ENCODE measurements at regions not wholly inside any gene's neighbourhood (a gene's known extent, or its start where the extent isn't known, plus 50 kb on each side); places are given as distances from the start of the nearest gene placed in this dataset.
"Not testable (repeated sequence)": the region's sequence is repeated elsewhere in the genome, so short reads cannot be mapped to it uniquely, and the experiment has no call there.

DNA sequence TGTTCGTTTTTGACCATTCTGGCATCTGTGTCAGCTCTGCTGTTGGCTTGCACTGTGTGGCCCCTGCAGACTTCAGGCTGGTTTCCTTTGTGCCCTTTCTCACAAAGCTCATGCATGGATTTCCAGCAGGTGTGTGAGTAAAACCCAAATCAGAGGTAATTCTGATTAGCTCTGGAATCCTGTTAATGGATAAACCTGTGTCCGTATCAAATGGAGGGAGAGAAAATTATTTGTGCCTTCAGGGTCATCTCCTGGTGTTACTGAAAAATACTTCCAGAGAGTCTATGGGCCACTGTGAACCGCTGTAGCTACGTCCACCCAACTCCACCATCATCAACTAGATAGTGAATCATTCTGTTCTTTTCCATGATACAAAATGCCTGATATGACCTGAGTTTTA lies 726.1 kb upstream of the TPTE start:
- H4K20me1 ChIP-seq (ENCODE audit: insufficient read depth, low read length); H3K4me1 ChIP-seq (ENCODE audit: control insufficient read depth in 1 of 2, insufficient read depth in 2 of 2, low read length in 2 of 2); H3K4me1 Mint-ChIP-seq; H3K27me3 Mint-ChIP-seq (ENCODE audit: low read depth in 3 of 3); H3K9ac ChIP-seq (ENCODE audit: insufficient read depth, low read length, poor library complexity, severe bottlenecking); H3K36me3 Mint-ChIP-seq; H3K27ac ChIP-seq (ENCODE audit: low read depth in 1 of 2, low read length in 2 of 2); H3K4me3 ChIP-seq (replicated peaks in 1 of 3; ENCODE audit: low read depth in 2 of 3, low read length in 3 of 3); DNase-seq; H3K79me2 ChIP-seq (ENCODE audit: insufficient read depth, low read length); H3K36me3 ChIP-seq (replicated peaks in 1 of 2; ENCODE audit: control insufficient read depth in 1 of 2, insufficient read depth in 2 of 2, low read length in 2 of 2); H3K4me2 ChIP-seq (replicated peaks; ENCODE audit: extremely low read depth, low read length, poor library complexity, severe bottlenecking); H3K27me3 ChIP-seq (ENCODE audit: control insufficient read depth in 2 of 2, insufficient read depth in 2 of 2, low read length in 2 of 2); H2AFZ ChIP-seq (ENCODE audit: insufficient read depth, low read depth, low read length, poor library complexity, severe bottlenecking); intact Hi-C loops (cut with micrococcal nuclease); H3K27ac Mint-ChIP-seq; H3K4me3 Mint-ChIP-seq: not testable (repeated sequence)
- H3K9me3 ChIP-seq (replicated peaks in 1 of 2; ENCODE audit: control insufficient read depth in 1 of 2, insufficient read depth in 1 of 2, low read length in 2 of 2): peaks cover 28 to 46% of the 10 kb centered on the region in 2 donors
- 69% methylated on average over 4 of the region's 4 CpGs for WGBS (ENCODE audit: insufficient coverage)
- peaks cover 13 to 29% (median 23%) of the 10 kb centered on the region in 7 donors for H3K9me3 Mint-ChIP-seq

DNA sequence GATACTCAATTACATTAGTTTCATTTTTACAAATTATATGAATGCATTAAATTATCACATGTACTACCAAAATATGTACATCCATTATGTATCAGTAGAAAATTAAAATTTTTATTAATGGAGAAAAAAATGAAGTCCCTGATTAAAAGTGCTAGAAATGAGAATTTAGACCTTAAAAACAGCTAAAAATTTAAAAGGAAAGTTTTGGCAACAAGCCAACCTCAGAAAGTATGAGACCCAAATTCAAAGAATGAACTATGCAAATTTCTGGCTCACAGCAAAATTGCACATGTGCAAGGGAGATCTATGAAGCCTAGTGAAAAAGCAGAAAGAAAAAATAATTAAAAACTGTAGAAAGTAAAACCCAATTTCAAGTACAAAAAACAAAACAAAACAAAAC lies 725.1 kb upstream of the TPTE start:
- H2AFZ ChIP-seq (ENCODE audit: insufficient read depth, low read depth, low read length, poor library complexity, severe bottlenecking); H3K4me1 Mint-ChIP-seq; H3K4me3 Mint-ChIP-seq; H3K27ac ChIP-seq (ENCODE audit: low read depth in 1 of 2, low read length in 2 of 2); H3K79me2 ChIP-seq (ENCODE audit: insufficient read depth, low read length); H3K36me3 ChIP-seq (replicated peaks in 1 of 2; ENCODE audit: control insufficient read depth in 1 of 2, insufficient read depth in 2 of 2, low read length in 2 of 2); H4K20me1 ChIP-seq (ENCODE audit: insufficient read depth, low read length); H3K27me3 Mint-ChIP-seq (ENCODE audit: low read depth in 3 of 3); H3K9ac ChIP-seq (ENCODE audit: insufficient read depth, low read length, poor library complexity, severe bottlenecking); intact Hi-C loops (cut with micrococcal nuclease); H3K4me3 ChIP-seq (replicated peaks in 1 of 3; ENCODE audit: low read depth in 2 of 3, low read length in 3 of 3); H3K27ac Mint-ChIP-seq; H3K36me3 Mint-ChIP-seq; DNase-seq; H3K4me1 ChIP-seq (ENCODE audit: control insufficient read depth in 1 of 2, insufficient read depth in 2 of 2, low read length in 2 of 2); H3K27me3 ChIP-seq (ENCODE audit: control insufficient read depth in 2 of 2, insufficient read depth in 2 of 2, low read length in 2 of 2); H3K4me2 ChIP-seq (replicated peaks; ENCODE audit: extremely low read depth, low read length, poor library complexity, severe bottlenecking): not testable (repeated sequence)
- peaks cover 21 to 36% of the 10 kb centered on the region in 2 donors for H3K9me3 ChIP-seq (replicated peaks in 1 of 2; ENCODE audit: control insufficient read depth in 1 of 2, insufficient read depth in 1 of 2, low read length in 2 of 2)
- peaks cover 12 to 32% (median 20%) of the 10 kb centered on the region in 7 donors for H3K9me3 Mint-ChIP-seq

DNA sequence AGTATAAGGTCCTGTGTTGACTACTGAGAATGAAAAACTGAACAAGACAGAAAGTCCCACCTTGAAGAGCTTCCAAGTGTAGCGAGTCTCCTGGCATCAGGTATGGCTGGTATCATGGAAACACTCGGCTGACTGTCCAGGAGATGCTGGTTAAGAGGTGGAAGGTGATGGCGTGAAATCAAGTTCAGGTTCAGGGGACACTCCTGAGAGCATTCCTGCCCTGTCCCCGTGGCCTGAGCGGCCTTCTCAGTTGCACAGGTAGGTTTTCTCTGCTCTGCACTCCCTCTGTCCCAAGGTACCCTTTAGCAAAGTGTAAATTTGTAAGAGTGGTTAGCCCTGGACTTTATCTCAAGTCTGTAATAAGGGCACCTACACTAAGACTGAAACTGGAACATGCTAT lies 713.7 kb upstream of the TPTE start:
- H3K4me1 ChIP-seq (ENCODE audit: control insufficient read depth in 1 of 2, insufficient read depth in 2 of 2, low read length in 2 of 2); H2AFZ ChIP-seq (ENCODE audit: insufficient read depth, low read depth, low read length, poor library complexity, severe bottlenecking); H3K4me2 ChIP-seq (replicated peaks; ENCODE audit: extremely low read depth, low read length, poor library complexity, severe bottlenecking); H3K36me3 Mint-ChIP-seq; H3K9me3 ChIP-seq (replicated peaks in 1 of 2; ENCODE audit: control insufficient read depth in 1 of 2, insufficient read depth in 1 of 2, low read length in 2 of 2); H3K27me3 Mint-ChIP-seq (ENCODE audit: low read depth in 3 of 3); H3K4me1 Mint-ChIP-seq; H3K27ac ChIP-seq (ENCODE audit: low read depth in 1 of 2, low read length in 2 of 2); H3K4me3 Mint-ChIP-seq; H3K4me3 ChIP-seq (replicated peaks in 1 of 3; ENCODE audit: low read depth in 2 of 3, low read length in 3 of 3); intact Hi-C loops (cut with micrococcal nuclease); H3K9ac ChIP-seq (ENCODE audit: insufficient read depth, low read length, poor library complexity, severe bottlenecking); H3K36me3 ChIP-seq (replicated peaks in 1 of 2; ENCODE audit: control insufficient read depth in 1 of 2, insufficient read depth in 2 of 2, low read length in 2 of 2); H4K20me1 ChIP-seq (ENCODE audit: insufficient read depth, low read length); H3K27ac Mint-ChIP-seq; H3K79me2 ChIP-seq (ENCODE audit: insufficient read depth, low read length); DNase-seq; H3K27me3 ChIP-seq (ENCODE audit: control insufficient read depth in 2 of 2, insufficient read depth in 2 of 2, low read length in 2 of 2): not testable (repeated sequence)
- no CpG with 5 or more reads among the region's 5 CpGs for WGBS (ENCODE audit: insufficient coverage)
- H3K9me3 Mint-ChIP-seq: peaks cover 0 to 21% (median 3%) of the 10 kb centered on the region in 7 donors

DNA sequence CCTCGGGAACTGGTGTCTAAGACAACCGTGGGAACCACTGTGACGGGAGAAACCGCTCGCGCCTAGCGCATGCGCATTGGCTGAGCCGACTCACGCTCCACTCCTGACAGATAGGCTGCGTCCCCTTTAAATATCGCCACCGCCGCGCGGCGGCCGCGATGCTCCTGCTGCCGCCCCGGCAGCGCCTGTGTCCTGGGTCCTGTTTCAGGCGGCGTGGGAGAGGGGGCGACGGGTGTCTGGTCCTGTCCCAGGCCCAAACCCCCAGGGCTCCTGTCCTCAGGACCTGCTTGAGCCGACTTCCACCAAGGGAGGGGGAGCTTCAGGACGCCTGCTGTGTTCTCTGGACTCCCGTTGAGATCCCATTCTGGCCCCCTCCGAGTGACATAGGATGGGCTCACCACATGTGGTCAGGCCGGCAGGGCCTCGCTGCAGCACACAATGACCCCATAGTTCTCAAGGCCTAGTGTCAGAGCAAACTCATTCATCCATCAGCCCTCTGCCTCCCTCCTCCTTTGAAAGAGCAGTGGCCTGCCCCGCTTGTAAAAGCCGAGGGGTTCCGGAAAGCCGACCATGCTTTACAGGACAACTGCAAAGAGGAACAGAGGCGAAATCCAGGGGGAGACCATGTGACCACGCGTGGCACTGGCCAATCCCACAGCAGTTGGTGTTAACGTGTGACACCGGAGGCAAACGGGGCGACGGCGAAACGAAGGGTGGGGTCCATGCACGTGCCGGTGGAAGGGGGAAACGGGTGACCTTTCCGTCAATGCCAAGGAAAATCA lies 710.0 kb upstream of the TPTE start:
- intact Hi-C loops (cut with micrococcal nuclease); H3K4me1 Mint-ChIP-seq; H3K4me3 ChIP-seq (replicated peaks in 1 of 3; ENCODE audit: low read depth in 2 of 3, low read length in 3 of 3); H3K27me3 Mint-ChIP-seq (ENCODE audit: low read depth in 3 of 3); H3K27ac ChIP-seq (ENCODE audit: low read depth in 1 of 2, low read length in 2 of 2); H4K20me1 ChIP-seq (ENCODE audit: insufficient read depth, low read length); H3K4me3 Mint-ChIP-seq; H3K79me2 ChIP-seq (ENCODE audit: insufficient read depth, low read length); H3K36me3 ChIP-seq (replicated peaks in 1 of 2; ENCODE audit: control insufficient read depth in 1 of 2, insufficient read depth in 2 of 2, low read length in 2 of 2); H3K27ac Mint-ChIP-seq; H3K36me3 Mint-ChIP-seq; H3K4me2 ChIP-seq (replicated peaks; ENCODE audit: extremely low read depth, low read length, poor library complexity, severe bottlenecking); H3K27me3 ChIP-seq (ENCODE audit: control insufficient read depth in 2 of 2, insufficient read depth in 2 of 2, low read length in 2 of 2); H3K4me1 ChIP-seq (ENCODE audit: control insufficient read depth in 1 of 2, insufficient read depth in 2 of 2, low read length in 2 of 2); DNase-seq; H2AFZ ChIP-seq (ENCODE audit: insufficient read depth, low read depth, low read length, poor library complexity, severe bottlenecking); H3K9ac ChIP-seq (ENCODE audit: insufficient read depth, low read length, poor library complexity, severe bottlenecking); H3K9me3 ChIP-seq (replicated peaks in 1 of 2; ENCODE audit: control insufficient read depth in 1 of 2, insufficient read depth in 1 of 2, low read length in 2 of 2): not testable (repeated sequence)
- peaks cover 2 to 41% (median 7%) of the 10 kb centered on the region in 7 donors for H3K9me3 Mint-ChIP-seq
- WGBS (ENCODE audit: insufficient coverage): no CpG with 5 or more reads among the region's 50 CpGs

Data from CD14-positive monocyte (primary cell).